COR-L47 (cell line): ENCODE measurements at regions not wholly inside any gene's neighbourhood (a gene's known extent, or its start where the extent isn't known, plus 50 kb on each side); places are given as distances from the start of the nearest gene placed in this dataset.
"Not testable (repeated sequence)": the region's sequence is repeated elsewhere in the genome, so short reads cannot be mapped to it uniquely, and the experiment has no call there.

Experiments used
- DNase-seq: peaks from one replicate; lab custom pipeline; 2025; lab: John Stamatoyannopoulos, UW

DNA sequence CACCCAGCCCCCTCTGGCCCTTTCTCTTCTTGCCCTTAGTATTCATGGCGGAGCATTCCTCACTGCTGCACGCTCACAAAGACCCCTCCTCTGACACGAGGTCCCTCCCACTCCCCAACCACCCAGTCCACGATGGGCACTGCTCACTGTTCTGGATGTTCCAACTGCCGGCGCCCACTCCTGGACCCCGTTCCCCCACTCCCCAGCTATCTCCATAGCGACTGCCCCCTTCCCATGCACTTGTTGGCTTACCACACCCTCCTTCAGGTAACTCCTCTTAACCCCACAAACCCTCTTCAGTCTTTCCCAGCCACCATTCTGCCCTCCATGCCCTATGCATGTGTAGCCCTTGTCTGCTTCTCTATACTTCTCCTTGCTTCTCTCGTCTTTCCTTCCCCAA is 961.5 kb upstream of the DEFB115 start:
- DNase-seq = not testable (repeated sequence)

DNA sequence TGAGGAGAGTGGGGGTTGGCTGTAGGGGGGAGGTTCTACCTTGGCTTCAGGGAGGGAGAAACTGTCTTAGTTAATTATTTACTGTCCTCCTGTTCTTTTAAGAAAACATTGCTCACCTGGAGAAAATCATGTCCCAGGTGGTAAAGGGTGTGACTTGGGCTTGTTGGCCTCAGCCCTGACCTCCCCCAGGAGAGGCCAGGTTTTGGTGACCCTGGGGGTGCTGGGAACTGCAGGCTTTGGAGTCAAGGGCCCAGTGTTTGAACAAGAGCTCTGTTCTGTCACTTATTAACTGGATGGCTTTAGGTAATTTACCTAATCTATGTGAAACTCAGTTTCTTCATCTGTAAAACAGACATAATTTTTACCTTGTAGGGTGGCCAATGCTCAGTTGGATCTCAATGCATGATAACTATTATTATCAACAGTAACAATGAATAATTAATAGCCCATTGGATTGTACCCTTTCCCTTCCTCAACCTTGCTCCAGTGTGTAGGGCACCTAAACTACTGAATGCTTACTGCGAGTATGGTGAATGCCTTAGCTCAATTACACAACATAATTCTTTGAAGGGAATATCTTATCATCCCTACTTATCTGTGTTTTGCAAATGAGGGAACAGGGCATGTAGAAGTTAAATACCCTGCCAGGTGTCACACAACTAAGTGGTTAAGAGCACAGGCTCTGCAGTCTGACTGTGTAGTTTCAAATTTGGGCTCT is 959.4 kb upstream of the DEFB115 start:
- DNase-seq = not testable (repeated sequence)

DNA sequence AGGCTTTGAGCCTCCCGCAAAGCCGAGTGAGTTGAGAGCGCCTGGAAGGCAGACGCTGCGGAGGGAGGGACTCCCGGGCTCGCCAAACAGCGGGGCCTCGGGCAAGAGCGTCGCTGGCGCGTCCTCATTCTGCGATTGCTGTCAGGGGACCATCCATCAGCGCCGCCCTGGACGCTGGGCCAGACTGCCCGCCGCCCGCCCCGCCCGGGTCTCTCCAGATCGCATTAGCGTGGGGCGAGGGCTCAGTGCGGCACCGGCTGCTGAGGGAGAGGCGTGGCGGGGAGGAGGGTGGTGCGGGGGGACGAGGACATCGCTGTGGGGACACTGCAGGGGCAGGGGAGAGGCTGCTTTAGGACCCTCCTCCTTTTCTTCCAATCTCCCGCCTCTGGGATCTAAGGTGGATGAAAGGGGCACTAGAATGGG is 957.2 kb upstream of the DEFB115 start:
- DNase-seq = peak; percentile 3

DNA sequence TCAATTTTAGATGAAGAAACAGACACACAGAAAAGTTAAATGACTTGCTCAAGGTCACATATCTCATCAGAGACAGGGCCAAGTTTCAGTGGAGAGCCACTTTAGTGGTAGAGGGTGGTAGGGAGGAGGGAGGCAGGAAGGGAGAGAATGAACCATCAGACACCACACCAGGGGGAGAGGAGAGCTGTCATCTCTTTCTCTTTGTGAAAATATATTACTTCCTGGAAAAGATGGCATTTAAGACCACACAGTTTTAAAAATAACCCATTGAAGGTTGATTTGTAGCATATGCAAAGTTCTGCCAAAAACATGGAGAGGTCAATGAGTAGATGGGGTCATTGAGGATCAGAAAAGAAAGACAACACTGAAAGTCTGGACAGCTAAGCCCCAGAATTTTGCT is 954.7 kb upstream of the DEFB115 start:
- DNase-seq = not testable (repeated sequence)

DNA sequence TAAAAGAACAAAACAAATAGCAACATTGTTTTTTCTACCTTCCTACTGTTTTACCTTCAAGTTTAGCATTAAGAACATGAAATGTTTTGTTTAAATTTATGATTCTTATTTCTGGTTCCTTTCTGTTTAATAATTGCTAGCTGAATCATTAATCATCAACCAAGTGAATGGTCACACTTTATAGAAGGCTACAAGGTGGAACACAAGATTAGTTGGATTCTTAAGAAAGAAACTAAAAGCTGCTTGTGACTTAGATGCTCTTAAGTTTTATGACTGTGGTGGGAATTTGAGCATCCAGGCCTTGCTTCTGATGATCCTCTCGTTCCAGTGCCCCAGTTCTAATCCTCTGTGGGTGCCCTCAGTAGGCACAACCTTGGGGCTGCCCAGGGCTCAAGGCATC is 947.5 kb upstream of the DEFB115 start:
- not testable (repeated sequence) for DNase-seq

DNA sequence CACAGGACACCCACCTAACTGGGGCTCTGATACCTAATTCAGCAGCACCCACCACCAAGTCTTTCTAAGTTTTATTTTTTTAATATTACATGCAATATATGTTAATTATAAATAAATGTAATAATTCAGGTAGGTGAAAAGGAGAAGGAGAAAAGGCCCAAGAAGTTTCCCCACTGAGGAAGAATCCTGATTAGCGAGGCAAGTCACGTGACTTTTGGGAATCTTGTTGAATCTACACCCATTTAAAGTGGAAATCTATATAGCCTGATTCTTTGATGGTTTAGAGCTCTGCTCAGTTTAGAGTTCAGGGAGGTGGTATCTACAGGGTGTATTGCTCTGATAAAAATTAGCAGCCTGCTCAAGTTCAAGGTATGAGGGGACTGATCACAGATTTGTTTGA is 947.1 kb upstream of the DEFB115 start:
- not testable (repeated sequence) for DNase-seq

DNA sequence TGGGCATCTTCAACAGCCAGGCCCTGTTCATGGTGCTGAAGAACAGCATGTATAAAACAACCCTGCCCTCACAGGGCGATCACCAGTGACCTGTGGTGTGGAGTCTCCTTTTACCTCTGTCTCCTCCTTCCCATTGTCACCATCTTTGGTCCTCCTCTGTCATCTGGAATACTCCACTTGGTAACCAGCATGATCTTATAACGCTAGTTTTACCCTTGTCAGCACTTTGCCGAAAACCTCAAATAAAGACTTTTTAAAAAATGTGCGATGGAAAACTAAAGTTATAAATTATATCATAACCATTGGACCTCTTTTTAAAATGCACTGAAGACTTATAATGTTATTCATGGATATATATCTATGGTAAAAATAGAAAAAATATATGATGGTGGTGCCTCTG is 945.2 kb upstream of the DEFB115 start:
- not testable (repeated sequence) for DNase-seq

DNA sequence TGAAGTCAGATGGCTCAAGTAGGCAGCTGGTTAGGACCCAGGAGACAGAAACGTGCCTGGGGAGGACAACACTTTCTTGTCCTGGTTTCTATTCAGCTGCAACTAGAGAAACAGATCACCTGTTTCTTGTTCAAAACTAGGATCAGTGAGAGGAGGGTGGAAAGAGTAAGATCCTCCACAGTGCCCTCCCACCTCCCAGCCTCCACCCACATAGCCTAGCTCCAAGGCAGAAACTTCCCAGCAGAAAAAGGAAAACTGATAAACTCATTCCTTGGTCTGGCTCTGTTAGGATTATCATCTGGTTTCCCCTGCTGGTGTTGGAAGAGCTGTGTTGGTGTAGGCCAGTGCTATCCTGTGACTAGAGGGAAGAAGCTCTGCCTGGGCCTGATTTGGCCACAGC is 943.8 kb upstream of the DEFB115 start:
- DNase-seq = not testable (repeated sequence)

DNA sequence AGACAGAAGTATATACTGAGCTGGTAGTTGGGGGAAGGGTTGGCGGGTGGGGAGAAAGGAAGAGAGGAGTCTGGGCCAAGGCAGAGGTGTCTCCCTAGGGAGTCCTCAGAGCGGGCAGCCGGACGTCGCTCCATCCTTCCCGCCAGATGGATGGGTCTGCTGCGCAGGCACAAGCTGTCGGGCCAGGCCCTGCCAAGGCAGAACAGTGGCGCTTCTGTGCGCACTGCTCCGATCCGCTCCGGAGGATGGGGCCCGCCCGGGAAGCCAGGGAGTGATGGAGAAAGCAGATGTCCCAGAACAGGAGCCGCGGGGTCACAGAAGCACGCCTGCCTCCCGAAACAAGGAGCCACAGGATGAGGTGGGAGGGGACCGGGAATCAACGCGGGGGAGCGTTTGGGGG is 941.4 kb upstream of the DEFB115 start:
- DNase-seq = not testable (repeated sequence)

DNA sequence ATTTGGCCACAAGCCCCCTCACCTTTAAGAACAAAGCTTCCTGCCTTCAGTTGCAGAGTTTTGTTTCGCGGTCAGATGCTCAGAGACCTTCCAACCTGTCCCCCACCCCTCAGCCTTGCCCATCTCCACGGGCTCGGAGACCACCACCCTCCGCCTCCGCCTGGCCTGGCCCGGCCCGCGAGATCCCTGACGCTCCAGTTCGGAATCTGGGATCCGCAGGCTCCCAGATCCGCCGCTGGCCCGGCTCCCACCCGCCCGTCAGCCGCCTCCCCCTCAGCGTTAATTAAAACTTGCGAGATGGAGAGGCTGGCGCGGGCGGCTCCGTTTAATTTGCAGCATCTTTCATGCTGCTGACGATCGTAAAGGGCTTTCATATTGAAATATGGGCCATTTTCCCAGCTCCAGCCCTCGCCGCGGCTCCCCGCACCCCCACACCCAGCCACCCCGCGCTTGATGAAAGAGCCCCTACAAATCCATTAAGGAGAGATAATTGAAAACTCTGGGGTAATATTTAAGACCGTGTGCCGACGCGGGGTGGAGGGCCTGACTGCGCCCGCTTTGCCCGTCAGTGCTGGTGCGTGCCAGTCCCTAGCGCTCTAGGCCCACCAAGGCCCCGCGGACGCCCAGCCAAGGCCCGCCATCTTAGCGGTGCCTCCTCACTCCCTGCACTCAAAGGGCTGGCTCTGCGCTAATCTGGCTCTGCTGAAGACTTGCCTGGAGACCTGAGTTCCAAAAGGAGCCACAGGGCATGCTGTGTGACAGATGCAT is 940.7 kb upstream of the DEFB115 start:
- DNase-seq = not testable (repeated sequence)

DNA sequence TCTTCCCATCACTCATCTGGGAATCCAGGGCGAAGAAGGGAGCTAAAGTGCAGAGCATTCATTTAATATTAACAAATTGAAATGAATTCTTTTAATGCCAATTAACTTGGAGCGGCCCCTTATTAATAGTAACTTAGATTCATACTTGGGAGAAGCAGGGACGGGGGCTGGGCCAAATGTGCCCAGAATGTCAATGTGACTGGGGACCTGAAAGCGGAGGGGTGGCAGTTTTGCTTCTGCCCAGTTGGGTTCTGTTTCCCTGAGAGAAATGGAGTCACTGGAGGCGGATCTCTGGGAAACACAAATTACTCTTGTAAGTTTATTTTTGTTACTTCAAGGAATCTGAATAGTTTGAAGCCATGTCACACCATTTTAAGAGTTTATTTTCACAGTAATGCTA is 923.7 kb upstream of the DEFB115 start:
- DNase-seq = not testable (repeated sequence)

DNA sequence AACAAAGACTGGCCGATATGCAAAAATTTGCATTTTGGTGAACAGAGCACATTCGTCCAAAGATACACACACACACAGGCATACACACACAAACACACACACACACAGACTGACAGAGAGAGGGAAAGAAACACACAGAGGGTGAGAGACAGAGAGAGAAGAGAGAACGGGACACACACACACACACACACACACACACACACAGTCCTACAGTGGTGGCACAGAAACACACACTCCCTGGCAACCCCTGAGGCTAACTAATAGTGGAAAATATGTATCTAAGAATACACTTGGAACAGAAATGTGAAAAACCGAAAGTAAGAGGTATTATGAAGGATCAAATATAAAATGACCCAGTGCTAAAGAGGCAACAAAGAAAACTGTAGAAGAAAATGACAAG is 919.9 kb upstream of the DEFB115 start:
- not testable (repeated sequence) for DNase-seq

DNA sequence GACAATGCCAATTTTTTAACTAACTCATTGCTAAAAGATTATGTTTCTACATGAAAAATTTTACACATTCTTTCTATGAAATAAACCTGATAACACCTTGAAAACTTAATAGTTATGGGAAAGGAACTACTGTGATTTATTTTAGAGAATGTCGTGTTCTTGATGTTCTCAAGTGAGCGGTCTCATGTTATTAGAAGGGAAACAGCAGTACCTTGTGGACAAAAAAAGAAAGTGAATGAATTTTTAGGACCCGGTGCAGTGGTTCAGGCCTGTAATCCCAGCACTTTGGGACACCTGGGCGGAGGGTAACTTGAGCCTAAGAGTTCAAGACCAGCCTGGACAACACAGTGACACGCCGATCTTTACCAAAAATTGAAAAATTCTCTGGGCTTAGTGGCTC is 908.5 kb upstream of the DEFB115 start:
- not testable (repeated sequence) for DNase-seq

DNA sequence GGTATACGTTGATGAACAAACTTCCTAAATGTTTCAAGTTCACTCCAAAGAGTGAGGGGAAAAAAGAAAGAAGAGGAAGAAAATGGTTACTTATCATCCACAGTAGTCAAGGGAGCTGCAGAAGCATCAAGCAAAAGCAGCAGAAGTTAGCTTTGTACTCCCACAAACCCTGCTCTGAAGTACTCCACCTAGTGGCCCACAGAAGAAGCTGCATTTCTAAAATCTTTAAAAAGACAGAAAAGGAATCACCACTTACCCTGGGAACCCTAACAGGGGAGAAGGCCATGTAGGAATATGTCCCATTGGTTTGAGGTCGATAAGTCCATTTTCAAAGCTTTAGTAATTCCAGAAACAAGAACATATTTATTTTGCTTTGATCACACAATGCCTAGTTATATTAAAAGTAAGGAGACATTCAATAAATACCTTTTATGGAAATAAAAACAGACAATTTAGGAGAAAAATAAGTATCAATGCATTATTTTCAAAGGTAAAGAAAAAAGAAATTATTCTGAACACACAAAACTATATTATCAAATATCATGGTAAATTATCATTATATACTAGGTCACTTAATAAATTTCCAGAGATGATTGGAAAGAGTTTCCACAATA is 900.5 kb upstream of the DEFB115 start:
- DNase-seq = not testable (repeated sequence)

DNA sequence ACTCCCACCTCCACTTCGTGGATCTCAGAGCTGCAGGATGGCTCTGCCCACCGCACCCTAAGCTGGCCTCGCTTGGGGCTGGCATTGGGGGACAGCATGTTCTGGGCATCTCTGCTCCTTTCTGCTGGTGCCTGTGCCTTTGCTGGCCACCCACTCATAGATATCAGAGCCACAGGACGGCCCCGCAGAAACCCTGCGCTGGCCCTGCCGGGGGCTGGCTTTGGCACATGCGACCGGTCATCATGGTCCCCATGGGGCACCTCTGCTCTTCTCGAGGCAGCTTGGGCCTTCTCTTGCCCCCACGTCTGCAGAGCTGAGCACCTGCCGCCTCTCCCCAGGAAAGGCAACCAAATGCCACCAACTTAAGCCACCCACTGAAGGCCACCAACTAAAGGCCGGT is 895.7 kb upstream of the DEFB115 start:
- DNase-seq = not testable (repeated sequence)

DNA sequence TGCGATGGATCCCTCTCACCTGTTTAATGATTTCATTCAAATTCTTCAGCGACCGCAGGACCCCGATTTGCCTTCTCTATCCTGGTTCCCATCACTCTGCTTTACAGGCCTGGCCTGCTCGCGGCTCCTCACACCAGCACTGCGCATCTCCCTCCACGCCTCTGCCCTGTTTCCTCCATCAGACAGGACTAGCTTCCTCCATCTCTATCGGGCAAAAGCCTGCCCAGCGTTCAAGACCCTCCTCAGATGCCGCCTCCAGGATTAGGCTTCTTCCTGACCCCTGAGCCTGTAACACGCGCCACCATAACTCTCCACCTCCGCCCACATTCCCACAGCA is 881.1 kb upstream of the DEFB115 start:
- not testable (repeated sequence) for DNase-seq

DNA sequence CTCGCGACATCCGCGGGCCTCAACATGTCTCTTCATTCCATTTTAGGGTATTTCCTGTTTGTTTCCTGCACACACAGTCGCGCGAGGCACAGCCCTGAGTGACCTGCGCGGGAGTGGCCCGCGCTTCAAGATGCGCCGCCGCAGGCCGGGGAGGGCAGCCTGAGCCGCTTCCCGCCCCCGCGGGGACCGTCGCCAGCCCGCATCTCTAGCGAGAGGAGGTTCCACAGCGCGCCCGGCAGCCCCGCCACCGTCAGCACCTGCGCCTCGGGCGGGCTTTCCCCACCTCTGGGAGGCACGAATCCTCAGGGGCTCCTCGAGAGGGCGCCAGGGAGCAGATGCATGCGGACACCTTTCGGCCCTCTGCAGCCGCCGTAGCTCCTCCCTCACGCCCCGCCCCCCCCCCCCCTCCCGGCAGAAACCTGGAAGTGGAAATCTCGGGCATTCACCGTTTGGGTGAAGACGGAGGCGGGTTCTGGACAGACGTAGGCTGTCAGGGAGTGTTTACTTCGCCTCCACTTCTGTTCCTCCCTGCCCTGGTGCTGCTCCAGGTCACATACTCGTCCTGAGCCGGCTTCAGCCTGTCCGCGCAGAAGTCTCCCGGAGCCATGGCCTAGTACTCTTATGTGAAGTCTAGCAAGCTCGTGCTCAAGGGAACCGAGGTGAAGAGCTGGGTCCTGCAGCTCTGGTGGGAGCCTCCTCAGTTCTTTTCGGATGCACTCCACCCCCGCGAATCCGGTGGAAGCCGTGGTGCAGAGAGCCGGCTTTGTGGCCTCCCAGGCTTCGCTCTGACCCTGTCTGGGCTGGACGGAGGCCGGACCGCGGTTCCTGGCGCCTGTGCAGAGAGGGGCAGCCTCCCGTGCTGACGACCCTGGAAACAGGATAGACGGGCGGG is 880.5 kb upstream of the DEFB115 start:
- peak; percentile 77 for DNase-seq

DNA sequence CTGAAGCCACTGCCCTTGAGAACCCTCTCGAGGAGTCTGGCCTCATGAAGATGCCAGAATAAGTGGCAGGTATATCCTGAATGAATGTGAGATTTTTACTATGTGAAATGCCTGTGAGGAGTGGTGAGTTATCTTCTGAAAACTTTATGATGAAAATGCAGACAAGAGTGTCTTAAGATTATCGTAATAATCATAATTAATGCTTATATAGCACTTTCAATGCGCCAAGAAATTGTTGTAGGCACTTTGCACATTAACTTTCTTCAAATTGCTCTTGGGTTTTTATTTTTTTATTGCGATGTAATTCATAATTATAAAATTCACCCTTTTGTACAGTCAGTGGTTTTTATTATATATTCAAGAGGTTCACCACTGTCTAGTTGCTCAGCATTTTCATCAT is 879.1 kb upstream of the DEFB115 start:
- not testable (repeated sequence) for DNase-seq

DNA sequence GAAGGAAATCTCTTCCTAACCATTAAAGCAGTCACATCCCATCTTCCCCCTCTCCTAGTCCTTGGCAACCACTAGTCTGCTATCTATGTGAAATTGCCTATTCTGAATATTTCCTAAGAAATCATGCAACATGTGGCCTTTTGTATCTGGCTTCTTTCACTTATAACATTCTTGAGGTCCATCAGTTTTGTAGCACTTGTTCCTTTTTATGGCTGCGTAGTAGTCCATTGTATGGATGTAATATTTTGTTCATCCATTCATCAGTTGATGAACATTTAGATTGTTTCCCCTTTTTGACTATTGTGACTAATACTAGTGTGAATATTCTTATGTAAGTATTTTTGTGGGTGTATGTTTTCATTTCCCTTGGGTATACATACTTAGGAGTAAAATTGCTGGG is 878.7 kb upstream of the DEFB115 start:
- DNase-seq = not testable (repeated sequence)

DNA sequence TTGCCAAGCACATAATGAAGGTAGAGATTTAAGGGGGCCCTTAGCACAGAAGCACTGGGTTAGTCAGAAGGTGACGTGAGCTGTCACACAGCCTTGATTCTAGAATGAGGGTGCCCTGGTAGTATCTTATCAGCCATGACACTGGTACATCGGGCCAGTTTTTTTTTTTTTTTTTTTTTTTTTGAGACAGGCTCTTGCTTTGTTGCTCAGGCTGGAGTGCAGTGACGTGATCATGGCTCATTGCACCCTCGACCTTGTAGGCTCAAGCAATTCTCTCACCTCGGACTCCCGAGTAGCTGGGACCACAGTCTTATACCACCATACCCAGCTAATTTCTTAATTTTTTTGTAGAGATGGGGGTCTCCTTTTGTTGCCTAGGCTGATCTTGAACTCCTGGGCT is 872.6 kb upstream of the DEFB115 start:
- not testable (repeated sequence) for DNase-seq

DNA sequence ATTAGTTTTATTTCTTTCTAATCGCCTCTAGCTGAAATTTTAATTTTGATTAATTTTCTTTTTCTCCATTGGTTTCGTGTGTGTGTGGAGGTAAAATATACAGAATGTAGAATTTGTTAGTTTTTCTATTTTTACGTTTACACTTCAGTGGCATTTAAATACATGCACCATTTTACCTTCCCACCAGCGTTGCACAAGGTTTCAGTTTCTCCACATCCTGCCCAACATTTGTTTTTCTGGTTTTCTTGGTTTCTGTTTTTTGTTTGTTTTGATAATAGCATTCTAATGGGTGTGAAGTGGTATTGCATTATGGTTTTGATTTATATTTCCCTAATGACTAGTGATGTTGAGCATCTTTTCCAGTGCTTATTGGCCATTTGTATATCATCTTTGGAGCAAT is 871.4 kb upstream of the DEFB115 start:
- not testable (repeated sequence) for DNase-seq

DNA sequence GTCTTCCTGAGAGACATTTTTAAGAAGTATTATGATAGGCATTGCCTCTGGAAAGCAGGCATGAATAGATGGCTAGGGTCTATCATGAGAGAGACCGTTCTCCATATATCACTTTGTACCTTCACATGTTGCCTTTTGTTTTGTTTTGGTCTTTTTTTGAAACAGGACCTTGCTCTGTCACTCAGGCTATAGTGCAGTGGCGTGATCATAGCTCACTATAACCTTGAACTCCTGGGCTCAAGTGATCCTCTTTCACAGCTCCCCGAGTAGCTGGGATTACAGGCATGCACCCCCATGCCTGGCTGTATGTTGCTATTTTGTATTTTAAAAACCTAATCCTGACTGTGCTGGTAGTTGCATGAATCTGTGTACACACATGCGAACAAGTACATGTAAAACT is 869.6 kb upstream of the DEFB115 start:
- DNase-seq = not testable (repeated sequence)
